ENCODE measurements at regions not wholly inside any gene's neighbourhood (a gene's known extent, or its start where the extent isn't known, plus 50 kb on each side); places are given as distances from the start of the nearest gene placed in this dataset.

DNA sequence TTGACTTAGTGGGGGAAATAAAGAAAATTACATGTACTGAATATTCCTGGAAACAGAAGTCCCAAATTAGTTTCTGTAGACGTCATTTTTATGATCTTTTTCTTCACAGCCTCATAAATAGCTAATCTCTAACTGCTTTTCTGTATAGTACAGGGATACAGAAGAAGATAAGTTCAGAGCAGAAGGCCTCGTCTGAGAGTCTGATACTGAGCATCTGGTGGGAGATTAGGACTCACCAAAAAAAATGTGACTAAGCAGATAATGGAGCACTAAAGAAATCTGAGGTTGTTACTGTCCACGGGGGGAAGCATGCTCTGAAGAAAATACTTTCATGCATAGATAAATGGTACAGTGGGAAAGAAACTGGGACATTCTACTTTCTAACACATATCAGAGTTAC is 115.3 kb upstream of the TRPC5 start:
- TF ChIP-seq POLR2A (IDR thresholded peaks at IDR 0.05), result no peak
- TF ChIP-seq, protein P1, sequence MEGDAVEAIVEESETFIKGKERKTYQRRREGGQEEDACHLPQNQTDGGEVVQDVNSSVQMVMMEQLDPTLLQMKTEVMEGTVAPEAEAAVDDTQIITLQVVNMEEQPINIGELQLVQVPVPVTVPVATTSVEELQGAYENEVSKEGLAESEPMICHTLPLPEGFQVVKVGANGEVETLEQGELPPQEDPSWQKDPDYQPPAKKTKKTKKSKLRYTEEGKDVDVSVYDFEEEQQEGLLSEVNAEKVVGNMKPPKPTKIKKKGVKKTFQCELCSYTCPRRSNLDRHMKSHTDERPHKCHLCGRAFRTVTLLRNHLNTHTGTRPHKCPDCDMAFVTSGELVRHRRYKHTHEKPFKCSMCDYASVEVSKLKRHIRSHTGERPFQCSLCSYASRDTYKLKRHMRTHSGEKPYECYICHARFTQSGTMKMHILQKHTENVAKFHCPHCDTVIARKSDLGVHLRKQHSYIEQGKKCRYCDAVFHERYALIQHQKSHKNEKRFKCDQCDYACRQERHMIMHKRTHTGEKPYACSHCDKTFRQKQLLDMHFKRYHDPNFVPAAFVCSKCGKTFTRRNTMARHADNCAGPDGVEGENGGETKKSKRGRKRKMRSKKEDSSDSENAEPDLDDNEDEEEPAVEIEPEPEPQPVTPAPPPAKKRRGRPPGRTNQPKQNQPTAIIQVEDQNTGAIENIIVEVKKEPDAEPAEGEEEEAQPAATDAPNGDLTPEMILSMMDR (IDR thresholded peaks at IDR 0.05), result no peak
